Stimulated activated naive CD8-positive, alpha-beta T cell treated with anti-CD3 and anti-CD28 coated beads, Interleukin-15, amount 100 ng/mL, for 72 hours (primary cell): ENCODE measurements at regions not wholly inside any gene's neighbourhood (a gene's known extent, or its start where the extent isn't known, plus 50 kb on each side); places are given as distances from the start of the nearest gene placed in this dataset.
"Not testable (repeated sequence)": the region's sequence is repeated elsewhere in the genome, so short reads cannot be mapped to it uniquely, and the experiment has no call there.

Experiments
- ATAC-seq: fragments of 150-1000 bp; cut with Tn5 transposase; 2 replicates; pipeline ENCODE4 v1.10.0; 2021; ENCODE audit warnings: mild to moderate bottlenecking, moderate library complexity
- DNase-seq, 2 donors: peaks; one replicate each; pipeline ENCODE4 v3.0.0; 2021 to 2022
- H3K27ac Mint-ChIP-seq, 2 donors: one replicate each; pipeline ENCODE4 v1.8.0; 2022; ENCODE audit warnings: mild to moderate bottlenecking in 2 of 2, mixed read lengths in 2 of 2, moderate library complexity in 2 of 2
- H3K27me3 Mint-ChIP-seq: one replicate; pipeline ENCODE4 v1.8.0; 2022; ENCODE audit warnings: mixed read lengths
- H3K4me1 Mint-ChIP-seq: one replicate; pipeline ENCODE4 v1.8.0; 2022; ENCODE audit warnings: mild to moderate bottlenecking, mixed read lengths
- H3K4me3 Mint-ChIP-seq, 2 donors: one replicate each; pipeline ENCODE4 v1.8.0; 2022; ENCODE audit warnings: mild to moderate bottlenecking in 2 of 2, mixed read lengths in 2 of 2, moderate library complexity in 1 of 2
- H3K9me3 Mint-ChIP-seq, 2 donors: one replicate each; pipeline ENCODE4 v1.8.0; 2022; ENCODE audit warnings: mixed read lengths in 2 of 2

DNA sequence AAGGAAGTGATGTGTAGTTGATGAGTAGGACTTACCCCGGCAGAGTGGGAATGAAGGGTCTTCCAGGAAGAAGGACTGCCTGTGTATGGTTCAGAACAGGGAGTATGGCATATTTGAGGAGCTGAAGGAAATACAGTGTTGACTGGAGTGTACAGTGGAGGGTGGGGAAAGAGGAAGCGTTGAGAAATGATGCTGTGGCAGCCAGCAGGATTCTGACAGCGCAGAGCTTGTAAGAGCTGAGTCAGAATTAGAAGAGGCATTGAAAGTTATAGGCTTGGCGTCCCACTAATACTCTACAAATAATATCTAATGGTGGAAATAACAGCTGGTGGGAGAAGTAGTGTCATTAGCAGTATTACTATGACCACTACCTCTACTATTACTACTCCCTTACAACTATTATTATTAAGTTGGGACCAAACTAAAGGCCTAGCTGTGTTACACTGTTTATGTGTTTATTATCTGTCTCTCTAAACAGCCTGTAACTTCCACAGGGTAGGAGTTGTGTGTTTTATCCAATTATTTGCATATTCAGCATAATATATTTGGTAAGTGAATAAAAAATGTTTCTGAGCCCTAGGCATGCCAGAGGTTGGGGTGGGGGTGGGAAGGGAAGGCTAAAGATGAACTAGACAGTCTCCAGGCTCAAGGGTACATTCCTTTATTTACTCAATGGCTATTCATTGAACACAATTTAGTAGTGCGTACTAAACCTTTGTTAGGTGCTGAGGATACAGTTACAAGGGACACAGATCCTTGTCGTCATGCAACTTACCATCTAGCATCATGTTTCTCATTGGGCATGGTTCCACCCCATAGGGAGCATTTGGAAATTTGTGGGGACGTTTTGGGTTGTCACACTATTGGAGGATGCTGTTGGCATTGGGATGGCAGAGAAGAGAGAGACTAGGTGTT lies 428.8 kb upstream of the ONECUT1 start:
- Mint-ChIP-seq H3K27ac (no peak overlapping the region), H3K9me3 (peaks cover 0 to 13% of the 10 kb centered on the region in 2 donors), H3K4me3 (no peak overlapping the region), H3K27me3 (no peaks in the 10 kb centered on the region), H3K4me1 (no peaks in the 10 kb centered on the region)
- no peak for DNase-seq
- ATAC-seq = no peak

GRCh38 chr15:53216036-53216435 lies 425.9 kb upstream of the ONECUT1 start:
- Mint-ChIP-seq H3K27me3 (no peaks in the 10 kb centered on the region), H3K4me3 (no peak overlapping the region), H3K9me3 (peaks cover 0 to 7% of the 10 kb centered on the region in 2 donors), H3K4me1 (no peaks in the 10 kb centered on the region), H3K27ac (peak overlapping the region in 1 of 2 donors; percentile 77)
- DNase-seq (no peak), ATAC-seq (no peak)

- Mint-ChIP-seq H3K4me1 (no peaks in the 10 kb centered on the region), H3K27ac (no peak overlapping the region), H3K4me3 (no peak overlapping the region), H3K9me3 (peaks cover 0 to 3% of the 10 kb centered on the region in 2 donors), H3K27me3 (no peaks in the 10 kb centered on the region)
- ATAC-seq (no peak), DNase-seq (no peak)
Measured at GRCh38 chr15:53213336-53213735, 423.2 kb upstream of the ONECUT1 start.

DNA sequence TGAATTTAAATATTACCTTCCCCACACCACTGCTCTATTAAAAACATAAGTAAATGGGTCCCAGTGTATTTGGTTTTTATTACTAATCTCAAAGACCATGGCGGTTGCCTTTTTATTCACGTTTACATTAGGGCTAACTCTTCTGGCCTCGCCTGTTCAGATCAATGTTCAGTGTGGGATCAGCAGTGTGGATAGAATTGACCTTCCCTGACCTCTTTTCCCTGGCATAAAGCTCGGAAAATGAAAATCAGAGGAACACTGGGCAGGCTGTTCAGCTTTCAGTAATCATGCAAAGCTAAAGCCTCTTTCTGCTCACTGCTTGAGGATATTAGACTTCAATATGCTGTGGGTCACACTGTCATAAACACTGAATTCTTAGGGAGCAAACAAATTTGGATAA lies 422.6 kb upstream of the ONECUT1 start:
- DNase-seq (no peak), ATAC-seq (no peak)
- no peak overlapping the region for H3K27ac Mint-ChIP-seq
- H3K4me3 Mint-ChIP-seq = no peak overlapping the region
- no peaks in the 10 kb centered on the region for H3K9me3 Mint-ChIP-seq
- H3K27me3 Mint-ChIP-seq = no peaks in the 10 kb centered on the region
- H3K4me1 Mint-ChIP-seq = no peaks in the 10 kb centered on the region

DNA sequence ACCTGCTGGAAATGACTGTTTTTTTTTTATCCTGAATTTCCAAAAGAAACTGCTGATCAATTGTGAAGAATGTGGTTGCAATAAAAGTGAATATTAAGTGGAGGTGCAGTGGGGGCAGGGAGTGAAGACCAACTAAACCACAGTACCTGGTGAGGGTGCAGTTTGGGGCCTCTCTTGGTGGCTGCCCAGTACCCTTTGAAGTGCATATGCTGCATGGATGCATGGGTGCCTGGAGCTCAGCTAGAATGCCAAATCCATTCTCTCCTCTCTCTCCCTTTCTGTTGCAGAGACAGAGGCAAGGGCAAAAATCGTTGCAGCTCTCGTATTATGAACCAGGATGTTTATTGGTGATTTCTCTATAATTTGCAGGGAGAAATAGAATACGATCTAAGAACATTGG lies 420.5 kb upstream of the ONECUT1 start:
- ATAC-seq = no peak
- no peak overlapping the region for H3K27ac Mint-ChIP-seq

GRCh38 chr15:53209396-53210042 lies 419.4 kb upstream of the ONECUT1 start:
- DNase-seq (no peak), ATAC-seq (no peak)
- H3K4me3 Mint-ChIP-seq = no peak overlapping the region
- no peaks in the 10 kb centered on the region for H3K4me1 Mint-ChIP-seq
- no peak overlapping the region for H3K27ac Mint-ChIP-seq
- H3K27me3 Mint-ChIP-seq = no peaks in the 10 kb centered on the region
- H3K9me3 Mint-ChIP-seq = peaks cover 0 to 4% of the 10 kb centered on the region in 2 donors

More for the DNA sequence above, 420.5 kb upstream of the ONECUT1 start:
- H3K27me3 Mint-ChIP-seq = no peaks in the 10 kb centered on the region
- H3K4me3 Mint-ChIP-seq = no peak overlapping the region
- peaks cover 0 to 4% of the 10 kb centered on the region in 2 donors for H3K9me3 Mint-ChIP-seq
- no peaks in the 10 kb centered on the region for H3K4me1 Mint-ChIP-seq
- DNase-seq = no peak

- Mint-ChIP-seq H3K27ac (no peak overlapping the region), H3K27me3 (peaks cover 7% of the 10 kb centered on the region), H3K4me1 (no peaks in the 10 kb centered on the region), H3K4me3 (no peak overlapping the region), H3K9me3 (peaks cover 0 to 4% of the 10 kb centered on the region in 2 donors)
- ATAC-seq (no peak), DNase-seq (no peak)
Measured at GRCh38 chr15:53208751-53209150, 418.6 kb upstream of the ONECUT1 start.

- no peaks in the 10 kb centered on the region for H3K4me1 Mint-ChIP-seq
- no peak for ATAC-seq
- no peak overlapping the region for H3K4me3 Mint-ChIP-seq
- peaks cover 0 to 4% of the 10 kb centered on the region in 2 donors for H3K9me3 Mint-ChIP-seq
- no peak for DNase-seq
- H3K27ac Mint-ChIP-seq = no peak overlapping the region
- H3K27me3 Mint-ChIP-seq = peaks cover 14% of the 10 kb centered on the region
Measured at GRCh38 chr15:53203454-53203853, 413.3 kb upstream of the ONECUT1 start.

DNA sequence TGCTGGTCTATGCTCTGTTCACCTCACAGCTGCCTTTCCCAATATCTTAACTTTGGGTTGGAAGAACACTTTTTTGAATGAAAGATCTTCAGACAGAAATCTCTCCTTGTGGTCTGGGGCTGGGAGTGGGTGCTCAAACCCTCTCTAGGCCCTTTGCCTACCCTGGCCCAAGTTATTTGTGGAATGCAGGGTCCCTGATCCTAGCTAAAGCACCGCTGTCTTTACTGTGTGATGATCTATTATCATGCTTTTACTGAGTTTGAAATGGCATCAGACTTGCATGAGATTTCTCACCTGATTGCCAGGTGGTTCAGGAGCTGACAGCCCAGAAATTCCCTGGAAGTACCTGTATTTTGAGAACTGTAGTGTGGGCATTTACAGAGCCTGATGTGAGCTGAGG lies 412.7 kb upstream of the ONECUT1 start:
- DNase-seq = no peak
- Mint-ChIP-seq H3K4me1 (no peaks in the 10 kb centered on the region), H3K27me3 (peaks cover 19% of the 10 kb centered on the region), H3K27ac (no peak overlapping the region), H3K9me3 (peaks cover 0 to 4% of the 10 kb centered on the region in 2 donors), H3K4me3 (no peak overlapping the region)
- no peak for ATAC-seq

GRCh38 chr15:53197426-53197839 lies 407.3 kb upstream of the ONECUT1 start:
- Mint-ChIP-seq H3K4me1 (peaks cover 6% of the 10 kb centered on the region), H3K27ac (no peak overlapping the region), H3K4me3 (no peak overlapping the region), H3K9me3 (peaks cover 0 to 2% of the 10 kb centered on the region in 2 donors), H3K27me3 (peaks cover 24% of the 10 kb centered on the region)
- ATAC-seq = peak; percentile 71
- peak; percentile 37 to 41 for DNase-seq

- Mint-ChIP-seq H3K4me3 (no peak overlapping the region), H3K27ac (no peak overlapping the region), H3K9me3 (peaks cover 0 to 4% of the 10 kb centered on the region in 2 donors), H3K4me1 (peaks cover 6% of the 10 kb centered on the region), H3K27me3 (peaks cover 24% of the 10 kb centered on the region)
- no peak for ATAC-seq
- no peak for DNase-seq
Measured at GRCh38 chr15:53196788-53197187, 406.7 kb upstream of the ONECUT1 start.

GRCh38 chr15:53196242-53196641 lies 406.1 kb upstream of the ONECUT1 start:
- H3K4me3 Mint-ChIP-seq = no peak overlapping the region
- no peak overlapping the region for H3K27ac Mint-ChIP-seq
- peaks cover 6% of the 10 kb centered on the region for H3K4me1 Mint-ChIP-seq
- DNase-seq (no peak), ATAC-seq (no peak)
- peaks cover 24% of the 10 kb centered on the region for H3K27me3 Mint-ChIP-seq
- H3K9me3 Mint-ChIP-seq = peaks cover 0 to 4% of the 10 kb centered on the region in 2 donors

- no peak overlapping the region for H3K4me3 Mint-ChIP-seq
- peaks cover 0 to 4% of the 10 kb centered on the region in 2 donors for H3K9me3 Mint-ChIP-seq
- peaks cover 16% of the 10 kb centered on the region for H3K27me3 Mint-ChIP-seq
- no peak overlapping the region for H3K27ac Mint-ChIP-seq
- H3K4me1 Mint-ChIP-seq = peaks cover 6% of the 10 kb centered on the region
- DNase-seq = no peak
- no peak for ATAC-seq
Measured at GRCh38 chr15:53193149-53193548, 403.0 kb upstream of the ONECUT1 start.

DNA sequence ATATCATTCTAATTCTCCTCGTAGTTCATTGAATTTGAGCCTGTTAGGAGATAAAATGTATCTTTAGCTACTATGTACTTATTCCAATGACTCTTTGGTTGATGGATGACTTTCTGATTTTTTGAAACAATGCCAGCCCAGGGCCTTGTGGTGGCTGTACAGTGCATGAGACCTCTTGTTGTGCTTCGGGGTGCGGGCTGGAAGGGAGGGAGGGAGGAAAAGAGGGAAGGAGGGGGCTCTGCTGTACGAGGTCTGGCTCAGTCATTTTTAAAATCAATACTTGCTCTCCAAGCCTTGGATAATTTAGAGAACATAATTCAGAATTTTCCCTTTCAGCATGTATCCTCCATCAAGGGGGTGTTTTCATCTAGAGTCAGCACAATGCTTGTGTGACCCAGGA lies 399.7 kb upstream of the ONECUT1 start:
- Mint-ChIP-seq H3K27me3 (no peaks in the 10 kb centered on the region), H3K4me3 (no peak overlapping the region), H3K4me1 (no peaks in the 10 kb centered on the region), H3K9me3 (peaks cover 4 to 6% of the 10 kb centered on the region in 2 donors), H3K27ac (no peak overlapping the region)
- DNase-seq (no peak), ATAC-seq (no peak)

DNA sequence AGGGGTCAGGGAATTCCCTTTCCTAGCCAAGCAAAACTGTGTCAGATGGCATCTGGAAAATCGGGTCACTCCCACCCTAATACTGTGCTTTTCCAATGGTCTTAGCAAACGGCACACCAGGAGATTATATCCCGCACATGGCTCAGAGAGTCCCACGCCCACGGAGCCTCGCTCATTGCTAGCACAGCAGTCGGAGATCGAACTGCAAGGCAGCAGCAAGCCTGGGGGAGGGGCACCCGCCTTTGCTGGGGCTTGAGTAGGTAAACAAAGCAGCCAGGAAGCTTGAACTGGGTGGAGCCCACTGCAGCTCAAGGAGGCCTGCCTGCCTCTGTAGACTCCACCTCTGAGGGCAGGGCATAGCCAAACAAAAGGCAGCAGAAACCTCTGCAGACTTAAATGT lies 393.3 kb upstream of the ONECUT1 start:
- not testable (repeated sequence) for H3K4me1 Mint-ChIP-seq, ATAC-seq, H3K4me3 Mint-ChIP-seq, H3K9me3 Mint-ChIP-seq, H3K27me3 Mint-ChIP-seq, DNase-seq, H3K27ac Mint-ChIP-seq

- ATAC-seq (no peak), DNase-seq (no peak)
- Mint-ChIP-seq H3K27ac (no peak overlapping the region), H3K4me3 (no peak overlapping the region), H3K9me3 (no peaks in the 10 kb centered on the region), H3K4me1 (no peaks in the 10 kb centered on the region), H3K27me3 (peaks cover 14% of the 10 kb centered on the region)
Measured at GRCh38 chr15:53171571-53171970, 381.4 kb upstream of the ONECUT1 start.
